OCI-LY1 (cell line): ENCODE measurements at regions not wholly inside any gene's neighbourhood (a gene's known extent, or its start where the extent isn't known, plus 50 kb on each side); places are given as distances from the start of the nearest gene placed in this dataset.

Source experiments
- H2AFZ ChIP-seq: fragments of 200-600 bp; sonication (generic), shearing (Covaris generic); 2 replicates; pipeline ENCODE4 v1.6.0; 2014; ENCODE audit warnings: antibody characterized with exemption, mild to moderate bottlenecking, low read length
- H3F3A ChIP-seq: fragments of 200-600 bp; sonication (generic), shearing (Covaris generic); 2 replicates; pipeline ENCODE4 v1.6.0; 2014; ENCODE audit warnings: mild to moderate bottlenecking, antibody characterized with exemption, low read length, moderate library complexity; ENCODE audit not compliant: insufficient read depth
- H3K27ac ChIP-seq: fragments of 200-600 bp; sonication (generic); 2 replicates; pipeline ENCODE4 v1.5.1; 2014; ENCODE audit warnings: low read length, mixed run types, mild to moderate bottlenecking, low read depth; ENCODE audit not compliant: poor library complexity, severe bottlenecking
- H3K27me3 ChIP-seq: fragments of 200-600 bp; sonication (generic); 2 replicates; pipeline ENCODE4 v1.6.0; 2014; ENCODE audit warnings: antibody characterized with exemption, mild to moderate bottlenecking, low read length, moderate library complexity; ENCODE audit not compliant: insufficient read depth
- H3K36me3 ChIP-seq: fragments of 200-600 bp; sonication (generic); 2 replicates; pipeline ENCODE4 v1.6.1; 2014; ENCODE audit warnings: mild to moderate bottlenecking, antibody characterized with exemption, low read length, moderate library complexity, mixed read lengths; ENCODE audit not compliant: insufficient read depth
- H3K4me1 ChIP-seq: fragments of 200-600 bp; sonication (generic); 2 replicates; pipeline ENCODE4 v1.5.1; 2014; ENCODE audit warnings: mild to moderate bottlenecking, low read length, moderate library complexity; ENCODE audit not compliant: insufficient read depth, severe bottlenecking
- H3K4me2 ChIP-seq: fragments of 200-600 bp; sonication (generic), shearing (Covaris generic); 2 replicates; pipeline ENCODE4 v1.6.1; 2014; ENCODE audit warnings: low read length
- H3K4me3 ChIP-seq: fragments of 200-600 bp; sonication (generic); 2 replicates; pipeline ENCODE4 v1.5.1; 2014; ENCODE audit warnings: low read length, low read depth, mild to moderate bottlenecking, mixed read lengths; ENCODE audit not compliant: poor library complexity, severe bottlenecking
- H3K79me2 ChIP-seq: fragments of 200-600 bp; shearing (Covaris generic); 2 replicates; pipeline ENCODE4 v1.6.1; 2016; ENCODE audit warnings: mixed run types, low read length, mixed read lengths; ENCODE audit not compliant: insufficient read depth
- H3K9ac ChIP-seq: fragments of 200-600 bp; sonication (generic), shearing (Covaris generic); 2 replicates; pipeline ENCODE4 v1.6.1; 2014; ENCODE audit warnings: mild to moderate bottlenecking, low read length, mixed read lengths
- H3K9me2 ChIP-seq: fragments of 200-600 bp; sonication (generic), shearing (Covaris generic); 2 replicates; pipeline ENCODE4 v1.6.1; 2014; ENCODE audit warnings: low read depth, mild to moderate bottlenecking, low read length, mixed read lengths
- H3K9me3 ChIP-seq: fragments of 200-600 bp; shearing (Covaris generic); 2 replicates; pipeline ENCODE4 v1.6.1; 2014; ENCODE audit warnings: low read length, mixed read lengths
- H4K20me1 ChIP-seq: fragments of 200-600 bp; sonication (generic), shearing (Covaris generic); 2 replicates; pipeline ENCODE4 v1.6.0; 2016; ENCODE audit warnings: mild to moderate bottlenecking, low read length; ENCODE audit not compliant: insufficient read depth
- CTCF ChIP-seq: fragments of 200-600 bp; sonication (generic), shearing (Covaris generic); IDR thresholded peaks from 2 replicates; pipeline ENCODE4 v1.5.1; 2017; ENCODE audit warnings: mild to moderate bottlenecking, antibody characterized with exemption, low read length, moderate library complexity, mixed read lengths
- EZH2 ChIP-seq: fragments of 200-600 bp; sonication (generic), shearing (Covaris generic); IDR thresholded peaks from 2 replicates; pipeline ENCODE4 v1.8.0; 2017; ENCODE audit warnings: borderline replicate concordance, mixed run types, mild to moderate bottlenecking, antibody characterized with exemption, low read length, moderate library complexity, mixed read lengths

DNA sequence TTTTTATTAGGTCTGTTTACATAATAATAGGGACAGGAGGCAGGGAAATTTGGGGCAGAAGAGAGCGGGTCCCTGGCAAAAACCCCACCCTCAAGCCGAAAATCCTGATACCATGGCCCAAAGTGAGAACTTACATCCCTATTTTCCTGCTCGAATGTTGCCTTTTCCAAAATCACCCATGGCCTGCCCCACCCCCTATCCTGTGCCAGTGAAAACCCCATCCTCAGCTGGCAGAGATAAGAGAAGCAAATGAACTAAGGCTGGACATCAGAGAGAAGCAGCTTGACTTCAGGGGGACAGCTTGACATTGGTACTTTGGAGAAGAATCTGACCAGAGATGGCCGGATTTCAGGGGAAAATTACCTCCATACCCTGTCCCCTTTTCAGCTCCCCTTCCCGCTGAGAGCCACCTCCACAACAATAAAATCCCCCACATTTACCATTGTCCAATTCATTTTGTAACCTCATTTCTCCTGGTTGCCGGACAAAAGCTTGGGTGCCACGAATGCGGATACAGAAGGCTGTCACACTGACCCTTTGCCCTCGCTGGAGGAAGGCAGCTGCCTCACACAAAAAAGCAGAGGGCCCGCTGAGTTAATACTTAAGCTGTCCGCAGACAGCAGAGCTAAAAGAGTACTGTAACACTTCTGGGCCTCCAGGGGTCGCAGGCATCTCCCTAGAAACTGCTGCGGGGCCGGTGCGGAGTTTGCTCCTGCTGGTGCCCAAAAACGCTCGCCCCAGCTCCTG lies 196.2 kb downstream of the SNCA start:
- no peak overlapping the region for H2AFZ ChIP-seq
- H3K79me2 ChIP-seq: no peaks in the 10 kb centered on the region
- no peaks in the 10 kb centered on the region for H3K9me2 ChIP-seq
- H3K4me2 ChIP-seq: no peak overlapping the region
- no peak overlapping the region for H3K4me3 ChIP-seq
- H3F3A ChIP-seq: no peaks in the 10 kb centered on the region
- no peak overlapping the region for H3K27ac ChIP-seq
- H3K9ac ChIP-seq: no peak overlapping the region
- no peaks in the 10 kb centered on the region for H3K4me1 ChIP-seq
- H3K27me3 ChIP-seq: no peaks in the 10 kb centered on the region
- no peaks in the 10 kb centered on the region for H3K36me3 ChIP-seq
- no peaks in the 10 kb centered on the region for H3K9me3 ChIP-seq
- H4K20me1 ChIP-seq: no peaks in the 10 kb centered on the region
- TF ChIP-seq CTCF: peak; percentile 42
- no peak for TF ChIP-seq EZH2

GRCh38 chr4:89639395-89639794 lies 197.6 kb downstream of the SNCA start:
- no peaks in the 10 kb centered on the region for H3K79me2 ChIP-seq
- H3K27me3 ChIP-seq: no peaks in the 10 kb centered on the region
- no peak overlapping the region for H3K4me2 ChIP-seq
- no peak overlapping the region for H2AFZ ChIP-seq
- TF ChIP-seq CTCF (no peak), EZH2 (no peak)
- no peak overlapping the region for H3K4me3 ChIP-seq
- H3K9me2 ChIP-seq: no peaks in the 10 kb centered on the region
- H3K36me3 ChIP-seq: no peaks in the 10 kb centered on the region
- no peaks in the 10 kb centered on the region for H3K9me3 ChIP-seq
- H4K20me1 ChIP-seq: no peaks in the 10 kb centered on the region
- H3K9ac ChIP-seq: no peak overlapping the region
- no peaks in the 10 kb centered on the region for H3K4me1 ChIP-seq
- H3F3A ChIP-seq: no peaks in the 10 kb centered on the region
- no peak overlapping the region for H3K27ac ChIP-seq

- no peaks in the 10 kb centered on the region for H3K9me3 ChIP-seq
- TF ChIP-seq CTCF: no peak
- no peak for TF ChIP-seq EZH2
- H2AFZ ChIP-seq: no peak overlapping the region
- no peaks in the 10 kb centered on the region for H3F3A ChIP-seq
- H3K4me1 ChIP-seq: no peaks in the 10 kb centered on the region
- H3K27ac ChIP-seq: no peak overlapping the region
- no peak overlapping the region for H3K9ac ChIP-seq
- no peaks in the 10 kb centered on the region for H3K9me2 ChIP-seq
- no peaks in the 10 kb centered on the region for H3K36me3 ChIP-seq
- H3K4me2 ChIP-seq: no peak overlapping the region
- no peak overlapping the region for H3K4me3 ChIP-seq
- no peaks in the 10 kb centered on the region for H4K20me1 ChIP-seq
- H3K27me3 ChIP-seq: no peaks in the 10 kb centered on the region
- H3K79me2 ChIP-seq: no peaks in the 10 kb centered on the region
These were observed 211.2 kb downstream of the SNCA start for GRCh38 chr4:89625599-89626293.
